ENCODE measurements at regions not wholly inside any gene's neighbourhood (a gene's known extent, or its start where the extent isn't known, plus 50 kb on each side); places are given as distances from the start of the nearest gene placed in this dataset.

DNA sequence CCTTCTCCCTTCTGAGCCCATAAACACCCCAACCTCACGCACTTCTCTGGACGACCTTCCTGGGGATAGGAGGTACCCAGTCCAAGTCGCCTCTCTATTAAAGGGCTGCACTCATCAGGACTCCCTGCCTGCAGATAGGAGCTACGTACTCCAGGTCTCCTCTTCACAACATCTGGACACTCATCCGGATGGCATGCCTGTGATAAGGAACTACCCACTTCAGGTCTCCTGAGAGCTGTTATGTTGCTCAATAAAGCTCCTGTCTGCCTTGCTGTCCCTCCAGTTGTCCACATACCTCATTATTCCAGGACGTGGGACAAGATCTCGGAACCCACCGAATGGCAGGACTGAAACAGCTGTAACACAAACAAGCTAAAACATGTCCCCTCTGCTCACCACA is 548.0 kb downstream of the TBC1D32 start:
- TF ChIP-seq, protein P1, sequence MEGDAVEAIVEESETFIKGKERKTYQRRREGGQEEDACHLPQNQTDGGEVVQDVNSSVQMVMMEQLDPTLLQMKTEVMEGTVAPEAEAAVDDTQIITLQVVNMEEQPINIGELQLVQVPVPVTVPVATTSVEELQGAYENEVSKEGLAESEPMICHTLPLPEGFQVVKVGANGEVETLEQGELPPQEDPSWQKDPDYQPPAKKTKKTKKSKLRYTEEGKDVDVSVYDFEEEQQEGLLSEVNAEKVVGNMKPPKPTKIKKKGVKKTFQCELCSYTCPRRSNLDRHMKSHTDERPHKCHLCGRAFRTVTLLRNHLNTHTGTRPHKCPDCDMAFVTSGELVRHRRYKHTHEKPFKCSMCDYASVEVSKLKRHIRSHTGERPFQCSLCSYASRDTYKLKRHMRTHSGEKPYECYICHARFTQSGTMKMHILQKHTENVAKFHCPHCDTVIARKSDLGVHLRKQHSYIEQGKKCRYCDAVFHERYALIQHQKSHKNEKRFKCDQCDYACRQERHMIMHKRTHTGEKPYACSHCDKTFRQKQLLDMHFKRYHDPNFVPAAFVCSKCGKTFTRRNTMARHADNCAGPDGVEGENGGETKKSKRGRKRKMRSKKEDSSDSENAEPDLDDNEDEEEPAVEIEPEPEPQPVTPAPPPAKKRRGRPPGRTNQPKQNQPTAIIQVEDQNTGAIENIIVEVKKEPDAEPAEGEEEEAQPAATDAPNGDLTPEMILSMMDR (IDR thresholded peaks at IDR 0.05; ENCODE audit: insufficient read depth, low read depth, low read length, missing control alignments), result no peak
- H3K4me3 ChIP-seq (ENCODE audit: low read depth, low read length), result no peak overlapping the region
- no peak for DNase-seq (ENCODE audit: low read depth)

DNA sequence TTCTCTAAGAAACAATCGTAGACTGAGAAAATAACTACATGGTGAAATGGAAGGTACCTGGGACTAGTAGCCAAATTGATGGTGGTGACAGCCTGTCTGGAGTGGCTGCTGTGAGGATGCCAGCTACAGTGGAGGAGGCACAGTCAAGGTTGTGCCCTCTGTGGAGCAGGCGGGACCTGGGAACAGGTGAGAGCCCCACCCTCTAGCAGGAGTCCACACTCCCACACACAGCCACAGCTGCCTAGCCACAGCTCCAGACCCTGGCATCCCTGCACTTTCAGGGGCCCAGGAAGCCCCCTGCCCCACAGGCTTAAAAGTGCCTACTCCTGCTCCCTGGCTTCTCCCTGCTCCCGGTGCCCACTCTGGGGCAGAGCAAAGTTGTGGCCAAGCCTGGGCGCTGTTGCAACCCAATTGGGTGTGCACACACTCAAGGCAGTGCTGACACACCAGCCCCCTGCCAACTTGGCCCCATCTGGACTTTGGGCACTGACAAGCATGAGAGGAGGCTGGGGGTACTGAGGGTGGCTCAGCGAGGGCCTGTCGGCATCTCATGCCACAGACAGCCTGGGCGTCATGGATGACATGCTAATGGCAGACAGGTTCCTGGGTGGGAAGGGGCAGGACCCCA is 548.7 kb downstream of the TBC1D32 start:
- TF ChIP-seq, protein P1 (IDR thresholded peaks at IDR 0.05; ENCODE audit: insufficient read depth, low read depth, low read length, missing control alignments), result no peak
- no peak for DNase-seq (ENCODE audit: low read depth)
- no peak overlapping the region for H3K4me3 ChIP-seq (ENCODE audit: low read depth, low read length)

DNA sequence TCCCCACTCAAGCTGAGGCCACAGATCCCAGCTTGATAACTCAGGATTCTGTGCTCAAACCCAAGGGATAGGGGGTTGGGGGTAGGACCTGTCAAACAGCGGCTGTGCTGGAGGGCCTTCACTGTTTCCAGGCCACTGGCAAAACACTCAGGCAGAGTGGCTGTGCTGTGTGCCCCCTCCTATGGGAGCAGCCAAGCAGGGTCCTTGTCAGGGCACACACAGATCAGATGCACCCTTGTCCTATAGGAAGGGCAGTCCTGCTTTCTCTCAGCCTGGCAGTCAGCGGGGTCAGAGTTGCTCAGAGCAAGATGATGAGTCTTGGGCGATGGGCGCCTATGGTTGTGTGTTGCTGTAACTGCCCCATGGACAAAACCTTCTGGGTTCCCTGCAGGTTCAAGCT is 554.8 kb downstream of the TBC1D32 start:
- H3K4me3 ChIP-seq (ENCODE audit: low read depth, low read length), result no peak overlapping the region
- TF ChIP-seq, protein P1 (IDR thresholded peaks at IDR 0.05; ENCODE audit: insufficient read depth, low read depth, low read length, missing control alignments), result no peak
- no peak for DNase-seq (ENCODE audit: low read depth)

DNA sequence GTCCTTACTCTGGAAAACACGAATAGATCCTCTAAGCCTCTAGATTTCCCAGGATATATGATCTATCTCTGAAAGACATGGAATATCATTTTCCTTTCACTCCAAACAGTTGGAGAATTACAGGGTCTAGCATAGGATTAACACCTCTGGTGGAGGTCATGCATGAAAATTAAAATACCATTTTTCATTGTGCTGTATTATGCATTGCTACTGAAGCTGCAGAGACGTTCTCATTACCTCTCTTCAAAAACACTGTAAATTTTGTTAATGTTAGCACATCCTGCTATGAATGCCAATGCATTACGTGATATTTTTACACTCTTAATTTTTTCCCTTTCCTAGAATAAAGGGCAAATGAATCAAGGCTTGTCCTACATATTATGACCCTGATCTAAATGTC is 558.6 kb downstream of the TBC1D32 start:
- TF ChIP-seq, protein P1 (IDR thresholded peaks at IDR 0.05; ENCODE audit: insufficient read depth, low read depth, low read length, missing control alignments), result no peak
- DNase-seq (ENCODE audit: low read depth), result no peak
- no peak overlapping the region for H3K4me3 ChIP-seq (ENCODE audit: low read depth, low read length)

DNA sequence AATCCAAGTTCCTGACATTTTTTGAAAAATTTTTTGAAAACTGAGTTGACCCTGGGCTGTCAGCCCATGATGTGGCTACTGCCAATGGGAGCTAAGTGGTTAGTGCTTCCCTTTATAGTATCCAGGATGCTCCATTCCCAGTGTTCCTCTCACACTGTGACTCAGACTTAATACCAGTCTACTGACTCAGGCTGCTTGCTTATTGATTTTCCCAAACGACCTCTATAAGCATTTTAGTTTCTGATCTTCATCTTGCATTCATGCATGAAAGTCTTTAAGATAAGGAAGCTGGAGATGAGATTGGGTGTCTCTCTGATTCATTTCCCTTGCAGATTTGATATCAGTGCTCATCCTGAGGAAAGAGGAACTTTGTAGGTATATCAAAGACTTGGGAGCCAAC is 560.0 kb downstream of the TBC1D32 start:
- H3K4me3 ChIP-seq (ENCODE audit: low read depth, low read length), result no peak overlapping the region
- TF ChIP-seq, protein P1 (IDR thresholded peaks at IDR 0.05; ENCODE audit: insufficient read depth, low read depth, low read length, missing control alignments), result no peak
- no peak for DNase-seq (ENCODE audit: low read depth)

DNA sequence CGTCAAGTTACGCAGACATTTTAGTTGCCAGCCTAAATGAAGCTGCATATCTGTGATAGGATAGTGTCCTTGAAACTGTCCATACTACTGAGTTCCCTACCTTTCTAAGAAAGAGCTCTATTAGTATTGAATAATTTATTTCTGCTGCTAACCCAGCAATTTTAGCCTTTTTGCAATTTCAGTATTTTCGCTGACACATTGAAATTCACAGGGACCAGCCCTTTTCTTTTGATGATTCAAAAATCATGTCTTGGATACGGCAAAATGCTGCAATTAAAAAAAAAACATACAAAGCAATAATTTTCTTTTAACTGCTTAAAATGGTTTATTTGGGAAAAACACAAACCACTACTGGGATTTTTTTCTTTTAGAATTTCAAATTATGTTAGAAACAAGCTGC is 563.3 kb downstream of the TBC1D32 start:
- no peak overlapping the region for H3K4me3 ChIP-seq (ENCODE audit: low read depth, low read length)
- TF ChIP-seq, protein P1 (IDR thresholded peaks at IDR 0.05; ENCODE audit: insufficient read depth, low read depth, low read length, missing control alignments), result no peak
- no peak for DNase-seq (ENCODE audit: low read depth)

DNA sequence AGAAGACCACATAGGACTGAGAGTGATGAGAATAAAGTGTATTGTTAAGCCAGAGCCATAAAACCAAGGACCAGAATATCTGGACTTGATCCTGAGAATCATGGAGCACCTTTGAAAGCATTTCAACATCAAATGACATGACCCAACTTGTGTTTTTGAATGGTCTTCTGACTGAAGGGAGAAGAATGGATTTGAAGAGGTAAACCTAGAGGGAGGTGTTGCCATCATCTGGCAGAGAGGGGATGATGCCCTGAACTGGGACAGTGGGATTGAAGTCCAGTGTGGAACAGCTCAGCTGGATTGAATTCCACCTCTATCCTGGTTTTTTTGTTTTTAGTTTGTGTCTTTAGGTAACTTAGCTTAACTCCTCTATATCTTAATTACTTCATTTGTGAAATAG is 570.0 kb downstream of the TBC1D32 start:
- no peak for DNase-seq (ENCODE audit: low read depth)
- H3K4me3 ChIP-seq (ENCODE audit: low read depth, low read length), result no peak overlapping the region
- TF ChIP-seq, protein P1 (IDR thresholded peaks at IDR 0.05; ENCODE audit: insufficient read depth, low read depth, low read length, missing control alignments), result no peak

Data from GM12865 (cell line).